H1 (cell line): ENCODE measurements at regions not wholly inside any gene's neighbourhood (a gene's known extent, or its start where the extent isn't known, plus 50 kb on each side); places are given as distances from the start of the nearest gene placed in this dataset.

Source experiments
- ATF3 ChIP-seq: IDR thresholded peaks from 2 replicates; pipeline ENCODE4 v1.6.1; 2011; ENCODE audit warnings: low read depth, mild to moderate bottlenecking, low read length; ENCODE audit not compliant: insufficient read depth
- CTBP2 ChIP-seq: IDR thresholded peaks from 2 replicates; pipeline ENCODE4 v1.7.0; 2011; ENCODE audit warnings: borderline replicate concordance, mild to moderate bottlenecking, moderate library complexity, mixed read lengths, low read length; ENCODE audit not compliant: insufficient read depth, insufficient read length
- EZH2 ChIP-seq: fragments of 200-600 bp; sonication (generic); IDR thresholded peaks from 2 replicates; pipeline ENCODE4 v1.7.1; 2012; ENCODE audit warnings: low read depth, mild to moderate bottlenecking, moderate library complexity, low read length, inconsistent platforms; ENCODE audit not compliant: severe bottlenecking
- NRF1 ChIP-seq: IDR thresholded peaks from 2 replicates; pipeline ENCODE4 v1.6.1; 2011; ENCODE audit warnings: mild to moderate bottlenecking, low read depth, low read length, improper control_type of control experiment
- POLR2A ChIP-seq, 2 experiments: IDR thresholded peaks; 1 replicate in 1 of 2; 2 replicates in 1 of 2; pipeline ENCODE4 v1.6.1; 2011; ENCODE audit warnings: low read depth in 2 of 2, low read length in 2 of 2, mild to moderate bottlenecking in 2 of 2; ENCODE audit errors: control extremely low read depth in 1 of 2
- SIX5 ChIP-seq: IDR thresholded peaks from 2 replicates; pipeline ENCODE4 v1.6.1; 2011; ENCODE audit warnings: mild to moderate bottlenecking, low read depth, low read length
- TAF7 ChIP-seq: optimal IDR thresholded peaks from 2 replicates; pipeline ENCODE3; 2011; ENCODE audit warnings: low read depth, mild to moderate bottlenecking, inconsistent platforms, low read length, moderate library complexity, borderline replicate concordance
- TF ChIP-seq, protein P1 (sequence below): IDR thresholded peaks from 2 replicates; pipeline ENCODE4 v1.6.1; 2011; ENCODE audit warnings: low read length, improper control_type of control experiment

GRCh38 chrX:80879143-80879542, 69.5 kb upstream of the BRWD3 start (continued):
- TF ChIP-seq TAF7 (no peak), NRF1 (no peak), POLR2A (IDR thresholded peaks at IDR 0.05; ENCODE audit: control extremely low read depth in 1 of 2, low read depth in 2 of 2, low read length in 2 of 2) (no peak), SIX5 (no peak), EZH2 (no peak), CTBP2 (no peak), ATF3 (no peak)
- TF ChIP-seq, protein P1, sequence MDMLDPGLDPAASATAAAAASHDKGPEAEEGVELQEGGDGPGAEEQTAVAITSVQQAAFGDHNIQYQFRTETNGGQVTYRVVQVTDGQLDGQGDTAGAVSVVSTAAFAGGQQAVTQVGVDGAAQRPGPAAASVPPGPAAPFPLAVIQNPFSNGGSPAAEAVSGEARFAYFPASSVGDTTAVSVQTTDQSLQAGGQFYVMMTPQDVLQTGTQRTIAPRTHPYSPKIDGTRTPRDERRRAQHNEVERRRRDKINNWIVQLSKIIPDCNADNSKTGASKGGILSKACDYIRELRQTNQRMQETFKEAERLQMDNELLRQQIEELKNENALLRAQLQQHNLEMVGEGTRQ, result no peak
